BJ (cell line): ENCODE measurements at regions not wholly inside any gene's neighbourhood (a gene's known extent, or its start where the extent isn't known, plus 50 kb on each side); places are given as distances from the start of the nearest gene placed in this dataset.

Source experiments
- CTCF ChIA-PET: fragments of 350-600 bp; formaldehyde crosslinking; extraction: SDS; loops from one replicate; lab custom pipeline; 2021; ENCODE audit warnings: antibody characterized with exemption, inconsistent platforms; lab: Yijun Ruan, JAX
- POLR2A ChIA-PET: fragments of 300-600 bp; sonication (Branson Sonifier 250); formaldehyde crosslinking; extraction: SDS; loops from one replicate; lab custom pipeline; 2021; ENCODE audit warnings: antibody characterized with exemption; lab: Charles Lee
- DNase-seq: peaks from one replicate; pipeline ENCODE4 v3.0.0-alpha.2; 2011; ENCODE audit warnings: low read depth
- H3K27me3 ChIP-seq: 2 replicates; pipeline ENCODE4 v1.6.0; 2011; ENCODE audit warnings: low read length; ENCODE audit not compliant: control insufficient read depth, insufficient read depth
- H3K36me3 ChIP-seq: 2 replicates; pipeline ENCODE4 v1.5.1; 2011; ENCODE audit warnings: low read length; ENCODE audit not compliant: control insufficient read depth, insufficient read depth
- H3K4me3 ChIP-seq: 2 replicates; pipeline ENCODE4 v1.5.1; 2011; ENCODE audit warnings: low read depth, mild to moderate bottlenecking, control low read depth, low read length
- CTCF ChIP-seq: IDR thresholded peaks from 2 replicates; pipeline ENCODE4 v1.5.1; 2011; ENCODE audit warnings: low read depth, mild to moderate bottlenecking, control low read depth, inconsistent platforms, low read length, moderate library complexity; ENCODE audit not compliant: insufficient read depth

- no peak overlapping the region for H3K4me3 ChIP-seq
- no peak for TF ChIP-seq CTCF
- no peak for DNase-seq
- POLR2A ChIA-PET: no interaction called here
- H3K27me3 ChIP-seq: no peaks in the 10 kb centered on the region
- no peaks in the 10 kb centered on the region for H3K36me3 ChIP-seq
- CTCF ChIA-PET: no interaction called here
Measured at GRCh38 chrX:149097786-149098185, 407.3 kb downstream of the IDS start.

- H3K27me3 ChIP-seq: no peaks in the 10 kb centered on the region
- DNase-seq: no peak
- POLR2A ChIA-PET: no interaction called here
- no peak for TF ChIP-seq CTCF
- no peak overlapping the region for H3K4me3 ChIP-seq
- no peaks in the 10 kb centered on the region for H3K36me3 ChIP-seq
- CTCF ChIA-PET: no interaction called here
Measured at GRCh38 chrX:149092179-149092578, 412.9 kb downstream of the IDS start.

- POLR2A ChIA-PET: no interaction called here
- no peak for DNase-seq
- CTCF ChIA-PET: no interaction called here
- Histone ChIP-seq H3K36me3 (no peaks in the 10 kb centered on the region), H3K27me3 (no peaks in the 10 kb centered on the region), H3K4me3 (no peak overlapping the region)
- TF ChIP-seq CTCF: no peak
Measured at GRCh38 chrX:149079805-149080406, 425.2 kb downstream of the IDS start.

GRCh38 chrX:149074398-149074797 lies 430.7 kb downstream of the IDS start:
- Histone ChIP-seq H3K27me3 (no peaks in the 10 kb centered on the region), H3K36me3 (no peaks in the 10 kb centered on the region), H3K4me3 (no peak overlapping the region)
- CTCF ChIA-PET: no interaction called here
- POLR2A ChIA-PET: no interaction called here
- no peak for DNase-seq
- TF ChIP-seq CTCF: no peak

- Histone ChIP-seq H3K27me3 (no peaks in the 10 kb centered on the region), H3K36me3 (no peaks in the 10 kb centered on the region), H3K4me3 (no peak overlapping the region)
- no peak for TF ChIP-seq CTCF
- POLR2A ChIA-PET: no interaction called here
- no peak for DNase-seq
- CTCF ChIA-PET: no interaction called here
Measured at GRCh38 chrX:149073479-149073878, 431.6 kb downstream of the IDS start.
